GM19240 (cell line): ENCODE measurements at regions not wholly inside any gene's neighbourhood (a gene's known extent, or its start where the extent isn't known, plus 50 kb on each side); places are given as distances from the start of the nearest gene placed in this dataset.

ENCODE experiments used
- DNase-seq: peaks from one replicate; pipeline ENCODE4 v3.0.0; 2011; ENCODE audit warnings: low spot score; ENCODE audit not compliant: insufficient read length

DNA sequence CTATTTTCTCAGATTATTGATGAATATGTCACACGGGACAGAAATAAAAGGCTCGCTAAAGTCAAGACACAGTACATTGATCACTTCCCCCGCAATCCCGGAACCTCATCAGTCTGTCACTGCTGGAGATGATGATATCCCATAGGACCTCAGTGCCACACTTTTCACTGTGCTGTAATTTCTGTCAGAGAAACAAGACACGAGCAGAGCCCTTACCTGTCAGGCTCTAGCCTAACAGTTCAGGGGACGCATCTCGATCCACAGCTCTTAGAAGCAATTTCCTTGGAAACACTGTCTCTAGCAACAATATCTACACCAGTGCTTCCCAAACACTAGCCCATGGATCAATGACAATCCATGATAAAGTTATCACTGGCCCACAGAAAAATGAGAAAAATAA, 140.0 kb downstream of the GRIN2B start:
- no peak for DNase-seq

DNA sequence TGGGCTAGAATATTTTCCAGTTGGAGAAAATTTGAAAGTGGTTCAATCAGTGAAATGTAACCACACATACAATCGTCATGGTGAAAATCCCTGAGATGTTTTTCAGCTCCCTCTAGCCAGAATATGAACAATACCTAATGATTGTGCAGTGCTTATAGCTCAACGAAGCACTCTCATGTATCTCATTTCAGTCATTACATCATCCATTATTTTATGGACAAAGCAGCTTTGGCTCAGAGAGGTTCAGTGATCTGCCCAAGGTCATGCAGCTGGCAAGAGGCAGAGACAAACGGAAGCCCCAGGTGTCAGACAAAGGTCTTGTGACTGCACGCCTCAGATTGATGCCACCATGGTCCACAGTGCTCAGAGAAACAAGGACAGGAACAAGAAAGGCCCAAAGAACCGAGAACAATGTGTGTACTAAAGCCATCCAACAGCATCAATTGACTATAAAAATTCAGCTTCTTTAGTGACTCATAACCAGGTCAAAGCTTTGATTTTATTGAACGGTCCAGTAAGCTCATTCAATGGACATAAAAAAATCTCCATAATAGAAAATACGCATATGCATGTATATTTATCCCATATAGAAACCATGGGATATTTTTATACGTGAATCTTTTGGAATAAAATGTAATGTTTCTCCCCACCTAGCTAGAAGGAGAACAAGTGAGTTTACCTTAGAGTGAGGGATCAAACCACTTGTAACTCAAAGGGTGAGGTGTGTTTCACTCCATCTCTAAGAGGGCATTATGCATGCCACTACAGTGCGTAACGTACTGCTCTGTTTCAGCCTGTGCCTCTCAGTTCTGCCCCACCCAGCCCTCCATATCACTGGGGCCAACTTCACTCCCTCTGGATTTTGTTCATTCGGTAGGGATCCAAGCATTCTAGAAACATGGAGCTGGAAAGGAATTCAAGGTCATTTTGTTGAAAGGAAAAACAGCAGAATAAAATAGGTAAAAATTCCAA, 141.8 kb downstream of the GRIN2B start:
- DNase-seq, result no peak

DNA sequence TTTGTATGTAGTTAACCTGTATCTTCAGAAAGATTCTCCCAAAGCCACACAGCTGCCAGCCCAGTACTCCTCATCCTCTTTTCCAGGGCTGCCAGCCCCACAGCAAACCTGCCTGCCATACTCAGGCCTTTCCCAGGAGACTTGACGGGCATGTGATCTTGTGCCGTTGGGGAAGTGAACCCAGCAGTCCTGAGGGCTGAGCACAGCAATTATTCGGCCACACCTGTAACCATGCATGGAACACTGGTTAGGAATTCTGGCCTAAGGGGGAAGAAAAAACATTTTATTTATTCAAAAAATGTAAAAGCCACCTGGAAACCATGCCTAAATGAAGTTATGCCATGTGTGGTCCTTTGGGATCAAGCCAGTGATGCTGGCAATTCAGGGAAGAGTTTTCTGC, 145.3 kb downstream of the GRIN2B start:
- no peak for DNase-seq

DNA sequence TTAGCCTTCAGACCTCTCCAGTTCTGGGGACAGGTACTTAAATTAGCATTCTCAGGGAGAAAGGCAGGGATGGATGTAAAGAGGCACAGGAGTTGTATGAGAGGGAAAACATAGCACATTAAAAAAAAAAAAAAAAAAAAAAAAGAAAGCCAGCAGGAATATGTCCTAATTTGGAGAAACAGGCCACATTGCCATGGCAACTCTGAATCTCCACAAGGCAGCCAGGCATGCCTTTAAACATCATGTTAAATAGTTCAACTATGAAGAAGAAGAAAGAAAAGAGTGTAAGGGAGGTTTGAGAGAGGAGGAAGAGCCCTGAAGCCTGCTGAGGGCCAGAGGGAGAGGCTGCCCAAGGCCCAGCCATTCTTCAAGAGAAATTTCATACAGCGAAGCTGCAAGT, 145.8 kb downstream of the GRIN2B start:
- DNase-seq, result no peak

DNA sequence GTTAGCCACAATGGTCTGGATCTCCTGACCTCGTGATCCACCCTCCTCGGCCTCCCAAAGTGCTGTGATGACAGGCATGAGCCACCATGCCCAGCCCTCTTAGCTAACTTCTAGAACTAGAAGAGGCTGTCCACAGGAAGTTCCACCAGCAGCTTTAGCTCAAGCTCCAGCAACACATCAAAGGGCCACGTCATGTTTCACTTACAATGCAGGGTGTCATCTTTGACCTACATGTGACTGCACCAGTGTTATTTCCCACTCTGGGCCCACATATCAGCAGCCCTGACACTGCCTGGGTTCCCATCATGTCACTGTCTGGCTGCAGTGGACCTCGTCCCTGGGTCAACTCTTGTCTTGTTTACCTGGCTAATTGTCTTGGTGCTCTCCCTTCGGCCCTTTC, 147.2 kb downstream of the GRIN2B start:
- no peak for DNase-seq

DNA sequence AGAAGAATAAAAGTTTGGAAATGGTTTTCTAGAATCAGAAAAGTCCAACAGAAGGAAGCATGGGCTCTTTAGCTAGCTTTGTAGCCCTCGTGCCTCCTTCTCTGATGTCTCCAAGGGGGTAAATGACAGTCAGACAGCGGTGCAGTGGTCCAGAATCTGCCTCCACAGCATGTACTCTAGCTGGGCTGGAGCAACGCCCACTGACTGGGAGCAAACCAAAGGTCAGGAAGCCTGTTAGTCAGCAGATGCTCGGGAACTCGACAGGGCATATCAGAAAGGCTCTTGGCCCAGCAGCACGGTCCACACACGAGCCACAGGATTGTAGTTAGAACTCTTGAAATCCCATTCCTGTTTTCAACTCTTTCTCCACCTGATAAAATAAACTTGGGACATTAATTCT, 164.3 kb downstream of the GRIN2B start:
- DNase-seq, result no peak

DNA sequence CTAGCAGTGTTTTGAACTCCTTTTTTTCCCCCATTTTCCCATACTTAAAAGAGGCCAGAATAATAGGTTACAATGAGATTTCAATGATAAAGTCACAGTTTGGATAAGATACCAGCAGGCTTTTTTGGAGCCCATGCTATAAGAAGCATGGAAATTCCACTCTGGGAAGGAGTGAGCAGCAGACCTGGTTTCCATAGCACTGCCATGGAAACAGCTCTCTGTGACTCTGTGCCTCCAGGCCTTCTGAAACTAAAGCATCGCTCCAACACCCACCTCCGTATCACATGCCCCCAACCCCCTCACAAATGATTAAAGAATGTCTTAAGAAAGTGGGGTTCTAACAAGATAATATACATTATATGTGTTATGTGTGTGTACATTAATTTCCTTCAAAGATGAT, 165.0 kb downstream of the GRIN2B start:
- no peak for DNase-seq

DNA sequence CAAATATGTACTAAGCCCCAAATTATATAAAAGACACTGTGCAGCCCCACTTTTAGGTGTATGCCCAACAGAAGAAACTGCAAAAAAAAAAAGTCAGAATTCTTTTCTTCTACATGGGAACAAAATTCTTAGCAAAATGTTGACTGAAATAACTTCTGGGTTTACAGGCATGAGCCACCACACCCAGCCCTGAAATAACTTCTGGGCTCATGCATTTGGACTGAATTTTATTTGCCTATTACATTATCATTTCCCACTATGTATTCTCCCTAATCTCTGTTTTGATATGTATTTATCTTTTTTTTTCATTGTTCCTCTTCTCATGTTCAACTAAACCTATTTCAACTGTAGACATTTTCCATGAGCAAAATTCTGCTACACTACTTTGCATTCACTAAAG, 169.2 kb downstream of the GRIN2B start:
- DNase-seq, result no peak

DNA sequence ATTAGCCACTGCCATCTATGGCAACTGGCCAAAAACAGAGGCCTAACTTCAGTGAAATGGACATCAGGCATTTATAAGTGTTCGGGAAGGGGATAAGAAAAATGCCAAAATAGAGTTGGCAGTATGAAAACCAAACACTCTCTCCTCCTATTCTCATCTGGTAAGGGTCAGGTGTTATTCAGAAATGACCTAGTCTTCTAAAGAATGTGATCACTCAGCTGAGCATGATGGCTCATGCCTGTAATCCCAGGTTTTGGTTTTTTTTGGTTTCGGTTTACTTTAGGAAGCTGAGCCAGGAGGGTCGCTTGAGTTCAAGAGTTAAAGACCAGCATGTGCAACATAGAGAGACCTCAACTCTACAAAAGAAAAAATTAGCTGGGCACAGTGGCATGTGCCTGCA, 170.3 kb downstream of the GRIN2B start:
- no peak for DNase-seq

DNA sequence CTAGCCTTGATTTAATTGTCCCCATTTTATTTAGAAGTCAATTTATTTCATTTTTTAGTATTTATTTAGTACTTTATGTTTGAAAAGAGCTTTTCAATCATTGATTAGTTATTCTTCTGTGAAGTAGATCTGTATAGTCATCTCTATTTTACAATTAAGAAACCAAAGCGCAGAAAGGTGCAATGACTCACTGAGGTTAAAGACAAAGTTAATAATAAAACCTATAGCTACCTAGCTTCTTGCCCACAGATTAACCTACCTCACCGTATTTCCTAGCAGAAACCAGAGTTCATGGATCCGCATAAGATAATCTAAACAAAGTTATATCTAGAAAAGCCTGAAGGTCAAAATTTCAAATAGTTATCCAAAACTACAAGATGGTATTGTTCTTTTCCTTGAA, 176.4 kb downstream of the GRIN2B start:
- DNase-seq, result no peak

DNA sequence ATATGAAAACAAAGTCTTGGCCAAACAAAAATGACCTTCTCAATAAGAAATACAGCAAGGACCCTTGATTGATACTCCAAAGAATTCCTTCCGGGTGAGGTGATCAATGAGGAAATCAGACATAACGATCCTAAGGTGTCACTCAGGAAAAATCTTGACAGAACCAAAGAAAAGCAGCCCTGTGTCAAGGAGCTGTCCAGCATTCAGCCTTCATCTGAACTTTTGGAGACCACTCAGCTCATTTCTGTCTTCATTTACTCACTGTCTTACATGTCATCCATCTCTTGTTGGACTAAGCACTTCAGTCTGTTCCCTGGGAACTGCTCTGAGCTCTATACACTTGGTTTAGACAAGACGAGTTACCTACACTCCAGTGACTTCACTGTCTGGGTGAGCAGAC, 179.9 kb downstream of the GRIN2B start:
- DNase-seq, result no peak

DNA sequence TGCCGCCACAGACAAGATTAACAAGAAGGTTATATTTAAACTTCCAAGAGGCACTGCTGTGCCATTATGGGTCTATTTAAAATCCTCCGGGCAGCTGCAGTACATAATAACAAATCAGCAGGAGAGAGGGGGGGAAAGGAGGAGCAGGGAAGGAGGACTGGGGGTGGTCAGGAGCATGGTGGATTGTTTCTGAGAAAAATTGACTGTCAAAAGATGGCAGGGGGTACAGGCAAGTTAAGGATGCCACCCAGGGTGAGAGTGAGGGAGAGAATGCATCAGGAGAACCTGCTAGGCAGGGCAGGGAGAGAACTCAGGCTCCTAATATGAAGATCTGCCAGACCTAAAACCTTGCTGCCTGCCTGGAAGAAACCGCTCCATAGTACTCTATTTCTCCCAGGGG, 181.8 kb downstream of the GRIN2B start:
- DNase-seq, result no peak

DNA sequence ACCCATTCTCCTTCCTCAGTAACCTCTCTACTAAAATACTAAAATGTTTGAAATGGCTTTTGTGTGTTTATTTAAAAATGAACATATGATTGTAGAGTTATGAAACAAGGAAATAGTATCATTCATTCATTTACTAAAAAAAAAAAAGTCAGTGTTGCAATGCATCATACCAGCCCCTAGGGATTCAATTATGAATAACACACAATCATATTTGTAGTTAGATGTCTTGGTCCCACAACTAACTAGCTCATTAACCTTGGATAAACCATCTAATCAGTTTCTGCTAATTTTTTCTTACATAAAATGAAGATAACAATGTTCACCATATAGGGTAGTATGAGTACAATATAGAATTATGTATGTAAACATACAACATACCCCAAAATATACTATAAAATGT, 183.2 kb downstream of the GRIN2B start:
- DNase-seq, result no peak

DNA sequence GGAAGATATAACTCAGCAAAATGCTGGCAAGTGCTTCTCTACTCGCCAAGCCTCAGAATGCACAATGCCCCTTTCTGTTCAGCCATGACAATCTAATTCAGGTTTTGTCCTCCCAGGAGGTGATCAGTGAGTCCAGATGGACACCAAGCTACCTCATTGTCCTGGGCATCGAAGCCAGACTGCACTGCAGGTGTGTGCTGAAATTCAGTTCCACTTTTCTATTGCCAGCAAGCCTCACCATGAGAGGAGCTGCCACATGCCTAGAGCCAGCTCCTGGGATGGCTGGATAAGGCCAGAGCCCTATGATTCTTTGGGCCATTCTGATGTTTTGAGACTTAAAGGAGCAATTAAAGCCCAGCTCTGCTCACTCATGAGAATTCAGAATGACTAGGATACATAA, 186.7 kb downstream of the GRIN2B start:
- DNase-seq, result no peak

DNA sequence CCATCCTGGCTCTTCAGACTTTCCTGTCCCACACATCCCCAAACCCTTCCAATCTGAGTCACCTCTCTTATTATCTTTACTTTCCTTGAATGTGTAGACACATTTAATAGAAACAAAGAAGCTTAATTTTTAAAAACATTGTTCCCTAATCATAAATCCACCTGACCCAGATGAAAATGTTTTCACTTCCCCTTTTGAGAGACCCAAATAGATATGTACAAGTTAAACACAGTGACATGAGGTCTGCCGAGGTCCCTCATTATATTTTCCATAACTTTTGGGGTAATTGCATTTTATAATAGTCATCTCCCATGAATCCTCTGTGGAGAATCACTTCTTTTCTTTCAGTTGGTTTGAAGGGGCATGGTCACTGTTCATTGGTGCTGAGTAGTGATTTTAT, 191.1 kb downstream of the GRIN2B start:
- no peak for DNase-seq

DNA sequence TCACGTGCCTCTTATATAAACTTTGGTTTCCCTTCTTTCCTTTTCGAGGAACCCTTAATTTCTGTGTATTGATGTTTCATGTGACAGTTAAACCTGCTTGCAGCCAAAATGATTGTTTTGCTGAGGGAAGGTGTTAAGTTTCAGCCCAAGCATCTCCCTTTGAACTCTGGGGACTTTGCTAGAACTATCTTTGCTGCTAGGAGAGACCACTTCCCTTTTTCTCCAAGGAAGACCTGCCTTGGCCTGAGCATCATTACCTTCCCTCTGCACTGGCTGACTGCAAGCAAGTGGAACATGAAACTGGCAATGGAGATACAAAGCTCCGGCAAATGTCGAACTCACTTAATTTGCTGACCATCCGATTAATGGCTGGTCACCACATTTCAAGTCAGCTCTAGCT, 192.8 kb downstream of the GRIN2B start:
- no peak for DNase-seq

DNA sequence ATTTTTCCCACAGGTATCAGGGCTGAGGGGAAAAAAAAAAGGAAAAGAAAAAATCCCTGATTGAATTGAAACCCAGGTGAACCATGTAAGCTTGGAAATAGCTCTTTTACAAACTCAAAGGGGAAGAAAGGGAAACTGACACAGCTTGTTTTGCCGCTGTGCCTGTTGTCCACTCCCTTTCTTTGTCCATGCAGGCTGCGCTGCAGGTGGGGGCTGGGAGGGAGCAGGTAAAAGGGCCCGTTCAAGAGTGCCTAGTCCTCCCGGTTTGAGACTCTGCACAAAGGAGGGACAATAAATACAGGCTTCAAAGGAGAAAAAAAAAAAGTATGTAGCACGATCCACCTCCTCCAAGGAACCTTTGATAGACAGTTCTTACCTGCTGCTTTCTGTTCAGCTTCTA, 194.8 kb downstream of the GRIN2B start:
- DNase-seq, result no peak

DNA sequence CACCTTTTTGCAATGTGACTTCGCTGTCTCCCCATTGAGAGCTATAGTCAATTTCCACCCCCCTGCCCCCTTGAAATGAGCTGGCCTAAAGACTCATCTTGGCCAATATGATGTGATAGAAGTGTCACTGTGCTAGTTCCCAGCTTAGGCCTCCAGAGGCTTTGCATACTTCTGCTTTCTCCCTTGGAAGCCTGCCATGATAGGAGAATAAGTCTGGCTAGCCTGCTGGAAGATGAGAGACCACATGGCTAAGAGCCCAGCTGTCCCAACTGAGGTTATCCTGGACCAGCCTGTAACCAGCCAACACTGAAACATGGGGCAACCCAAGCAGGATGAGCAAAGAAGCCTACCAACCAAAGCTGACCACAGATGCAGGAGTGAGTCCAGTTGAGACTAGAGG, 196.9 kb downstream of the GRIN2B start:
- no peak for DNase-seq

DNA sequence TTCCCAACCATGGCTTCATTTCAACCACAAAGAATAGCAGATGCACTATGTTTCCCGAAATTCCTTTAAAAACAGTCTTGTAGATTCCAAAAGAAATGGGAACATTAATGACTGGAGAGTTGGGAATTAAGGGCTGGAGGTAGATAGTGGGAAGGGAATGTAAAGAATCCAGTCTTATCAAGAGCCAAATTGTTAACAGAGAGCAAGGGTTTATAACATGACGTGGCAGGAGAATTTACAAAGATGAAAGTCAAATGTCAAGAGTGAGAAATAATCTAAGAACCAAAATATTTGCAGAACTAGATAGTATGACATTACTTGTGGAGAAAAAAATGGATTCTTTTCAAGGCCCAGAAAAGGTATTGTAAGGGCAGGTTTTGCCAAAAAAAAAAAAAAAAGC, 200.9 kb downstream of the GRIN2B start:
- DNase-seq, result no peak

DNA sequence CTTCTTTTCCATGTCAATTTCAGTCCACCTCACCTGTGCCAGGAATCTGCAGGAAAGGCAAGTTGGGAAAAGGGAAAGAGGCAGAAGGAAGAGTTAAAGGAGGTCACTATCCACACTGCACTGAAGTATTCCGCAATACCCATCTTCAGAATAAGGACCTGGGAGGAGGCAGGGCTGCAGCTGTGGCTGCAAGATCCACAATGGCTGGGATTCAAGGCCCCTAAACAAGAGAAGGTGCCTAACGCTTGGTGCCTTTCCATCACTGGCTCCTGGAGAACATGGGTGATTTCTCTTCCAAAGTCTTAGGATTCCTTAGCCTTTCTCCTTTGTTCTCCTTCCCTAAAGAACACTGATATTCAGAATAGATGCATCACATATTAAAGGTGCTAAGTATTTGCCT, 204.0 kb downstream of the GRIN2B start:
- DNase-seq, result no peak

DNA sequence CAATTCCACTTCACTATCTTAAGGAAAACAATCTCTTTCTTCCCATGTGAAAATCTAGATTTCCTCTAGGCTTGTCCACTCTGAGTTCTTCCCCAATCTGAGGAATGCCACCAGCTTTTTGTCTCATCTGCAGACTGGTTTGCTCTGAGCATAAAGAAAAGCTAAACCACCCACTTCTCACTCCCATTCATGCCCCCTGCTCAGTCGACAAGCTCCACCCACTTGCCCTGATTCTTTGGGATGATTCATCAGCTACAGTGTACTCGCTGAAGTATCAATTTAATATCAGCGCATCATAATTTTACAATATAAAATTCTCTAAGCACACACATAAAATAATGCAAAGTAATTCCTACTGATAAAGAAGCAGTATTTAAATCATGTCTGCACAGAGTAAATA, 209.1 kb downstream of the GRIN2B start:
- DNase-seq, result no peak

DNA sequence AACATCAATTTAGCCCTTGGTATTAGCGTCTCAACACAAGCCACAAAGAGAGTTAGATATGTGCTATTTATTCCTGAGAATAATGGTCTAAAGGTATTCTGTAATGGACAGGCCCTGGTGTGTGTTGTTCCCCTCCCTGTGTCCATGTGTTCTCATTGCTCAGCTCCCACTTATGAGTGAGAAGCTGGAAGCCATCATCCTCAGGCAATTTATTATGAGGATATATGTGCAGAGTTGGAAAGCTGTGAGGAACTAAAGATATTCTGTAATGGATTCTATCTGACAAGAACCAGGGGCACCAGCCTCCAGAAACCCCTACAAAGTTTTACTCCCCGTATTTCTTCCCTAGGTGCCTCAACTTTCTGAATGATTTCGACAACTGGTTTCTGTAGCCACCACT, 210.8 kb downstream of the GRIN2B start:
- DNase-seq, result no peak

DNA sequence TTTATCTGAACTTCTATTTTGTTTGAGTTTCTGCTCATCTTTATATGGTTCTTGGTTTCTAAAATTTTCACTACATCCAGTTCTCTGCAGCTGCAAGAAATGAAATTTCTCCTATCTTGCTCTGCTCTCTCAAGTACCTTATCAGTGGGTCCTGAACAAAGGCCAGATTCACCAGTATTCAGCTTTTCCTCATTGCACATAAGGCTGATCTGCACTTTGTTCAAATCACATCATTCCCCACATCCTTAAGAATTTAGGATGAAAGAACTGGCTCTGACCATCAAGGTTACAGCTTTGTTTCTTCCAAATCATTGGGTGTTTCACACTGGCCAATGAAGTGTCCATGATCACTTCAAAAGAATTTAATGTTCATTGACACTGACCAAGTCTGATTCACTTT, 211.4 kb downstream of the GRIN2B start:
- no peak for DNase-seq

DNA sequence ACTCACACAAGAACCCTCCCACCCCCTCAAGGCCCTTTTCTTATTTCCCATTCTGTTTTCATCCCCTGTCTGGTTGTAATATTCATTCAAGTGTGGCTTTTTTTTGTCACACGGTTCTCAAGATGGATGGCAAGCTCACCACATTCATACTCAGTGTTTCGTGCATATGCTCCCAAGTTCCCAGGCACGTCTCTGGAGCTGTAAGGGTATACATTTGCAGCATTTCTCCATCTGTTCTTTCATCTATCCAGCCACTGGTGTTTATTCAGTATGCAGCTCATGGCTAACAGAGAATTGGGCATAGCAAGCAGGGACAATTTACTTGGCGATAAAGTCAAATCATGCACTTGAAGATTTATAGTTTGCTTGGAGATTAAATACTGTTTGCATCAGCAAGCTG, 212.1 kb downstream of the GRIN2B start:
- DNase-seq, result no peak
